ENCODE measurements at regions not wholly inside any gene's neighbourhood (a gene's known extent, or its start where the extent isn't known, plus 50 kb on each side); places are given as distances from the start of the nearest gene placed in this dataset.

GRCh38 chr3:7973006-7973405, 528.6 kb upstream of the LMCD1 start:
- Mint-ChIP-seq H3K27me3 (ENCODE audit: low read depth) (no peaks in the 10 kb centered on the region), H3K4me3 (no peak overlapping the region), H3K36me3 (ENCODE audit: low read depth) (no peaks in the 10 kb centered on the region)

DNA sequence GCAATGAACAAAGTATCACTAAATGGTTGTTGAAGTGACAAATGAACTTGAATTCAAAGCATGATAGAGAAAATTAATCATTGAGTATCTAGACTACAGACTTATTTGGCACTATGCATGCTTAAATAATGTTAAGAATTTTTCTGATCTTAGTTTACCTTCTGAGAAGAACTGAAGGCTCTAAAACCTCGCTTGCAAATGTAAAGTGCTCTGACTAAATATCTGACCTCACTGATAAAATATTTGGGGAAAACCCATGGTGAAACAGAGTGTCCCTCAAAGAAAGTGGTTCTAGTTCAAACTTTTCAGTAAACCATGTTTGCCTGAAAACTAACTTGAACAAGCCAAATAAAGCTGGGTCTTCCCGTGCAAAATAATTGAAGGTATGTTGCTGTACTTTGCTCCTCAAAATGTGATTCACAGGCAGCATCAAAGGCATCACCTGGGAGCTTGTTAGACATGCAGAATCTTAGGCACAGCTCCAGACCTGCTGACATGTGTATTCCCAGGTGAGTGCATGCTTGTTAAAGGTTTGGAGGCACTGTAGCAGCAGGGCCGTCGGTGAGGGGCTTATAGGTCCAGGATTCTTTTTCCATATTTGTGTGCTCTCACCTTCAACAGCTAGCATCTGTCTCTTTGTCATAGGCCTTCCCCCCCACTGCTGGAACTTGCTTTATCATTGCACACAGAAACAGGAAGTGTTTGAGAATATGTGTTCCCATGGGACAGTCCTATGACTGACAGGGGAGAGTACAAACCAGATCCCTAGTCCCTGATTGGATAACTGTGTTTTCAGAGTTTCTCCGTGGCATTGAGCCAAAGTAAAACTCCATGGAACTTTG, 524.2 kb upstream of the LMCD1 start:
- peaks cover 2% of the 10 kb centered on the region for H3K9me3 Mint-ChIP-seq
- H3K27me3 Mint-ChIP-seq (ENCODE audit: low read depth) = no peaks in the 10 kb centered on the region
- peak overlapping the region in 2 of 3 experiments; percentile 55 to 61 for H3K27ac Mint-ChIP-seq
- no peak overlapping the region for H3K4me3 Mint-ChIP-seq
- H3K4me1 Mint-ChIP-seq = no peaks in the 10 kb centered on the region
- TF ChIP-seq, protein P1, sequence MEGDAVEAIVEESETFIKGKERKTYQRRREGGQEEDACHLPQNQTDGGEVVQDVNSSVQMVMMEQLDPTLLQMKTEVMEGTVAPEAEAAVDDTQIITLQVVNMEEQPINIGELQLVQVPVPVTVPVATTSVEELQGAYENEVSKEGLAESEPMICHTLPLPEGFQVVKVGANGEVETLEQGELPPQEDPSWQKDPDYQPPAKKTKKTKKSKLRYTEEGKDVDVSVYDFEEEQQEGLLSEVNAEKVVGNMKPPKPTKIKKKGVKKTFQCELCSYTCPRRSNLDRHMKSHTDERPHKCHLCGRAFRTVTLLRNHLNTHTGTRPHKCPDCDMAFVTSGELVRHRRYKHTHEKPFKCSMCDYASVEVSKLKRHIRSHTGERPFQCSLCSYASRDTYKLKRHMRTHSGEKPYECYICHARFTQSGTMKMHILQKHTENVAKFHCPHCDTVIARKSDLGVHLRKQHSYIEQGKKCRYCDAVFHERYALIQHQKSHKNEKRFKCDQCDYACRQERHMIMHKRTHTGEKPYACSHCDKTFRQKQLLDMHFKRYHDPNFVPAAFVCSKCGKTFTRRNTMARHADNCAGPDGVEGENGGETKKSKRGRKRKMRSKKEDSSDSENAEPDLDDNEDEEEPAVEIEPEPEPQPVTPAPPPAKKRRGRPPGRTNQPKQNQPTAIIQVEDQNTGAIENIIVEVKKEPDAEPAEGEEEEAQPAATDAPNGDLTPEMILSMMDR (IDR thresholded peaks at IDR 0.05; ENCODE audit: unreplicated experiment in 3 of 3) = no peak
- H3K36me3 Mint-ChIP-seq (ENCODE audit: low read depth) = no peaks in the 10 kb centered on the region

More at GRCh38 chr3:7973006-7973405, 528.6 kb upstream of the LMCD1 start:
- Mint-ChIP-seq H3K4me1 (peaks cover 6% of the 10 kb centered on the region), H3K9me3 (no peaks in the 10 kb centered on the region), H3K27ac (no peak overlapping the region)
- TF ChIP-seq, protein P1 (IDR thresholded peaks at IDR 0.05; ENCODE audit: unreplicated experiment in 3 of 3) = no peak

- Mint-ChIP-seq H3K36me3 (ENCODE audit: low read depth) (no peaks in the 10 kb centered on the region), H3K9me3 (peaks cover 2% of the 10 kb centered on the region), H3K27me3 (ENCODE audit: low read depth) (no peaks in the 10 kb centered on the region), H3K4me3 (no peak overlapping the region), H3K27ac (peak overlapping the region in 2 of 3 experiments; percentile 55 to 61), H3K4me1 (no peaks in the 10 kb centered on the region)
- TF ChIP-seq, protein P1 (IDR thresholded peaks at IDR 0.05; ENCODE audit: unreplicated experiment in 3 of 3) = no peak
Observed at GRCh38 chr3:7978087-7978422, 523.6 kb upstream of the LMCD1 start.

GRCh38 chr3:7982126-7982525, 519.5 kb upstream of the LMCD1 start:
- Mint-ChIP-seq H3K27ac (no peak overlapping the region), H3K27me3 (ENCODE audit: low read depth) (no peaks in the 10 kb centered on the region), H3K4me3 (no peak overlapping the region), H3K4me1 (no peaks in the 10 kb centered on the region), H3K9me3 (peaks cover 2% of the 10 kb centered on the region), H3K36me3 (ENCODE audit: low read depth) (no peaks in the 10 kb centered on the region)
- TF ChIP-seq, protein P1 (IDR thresholded peaks at IDR 0.05; ENCODE audit: unreplicated experiment in 3 of 3) = no peak

- Mint-ChIP-seq H3K27ac (peak overlapping the region in 1 of 3 experiments; percentile 50), H3K9me3 (peaks cover 2% of the 10 kb centered on the region), H3K4me1 (peaks cover 23% of the 10 kb centered on the region), H3K4me3 (no peak overlapping the region), H3K36me3 (ENCODE audit: low read depth) (no peaks in the 10 kb centered on the region), H3K27me3 (ENCODE audit: low read depth) (peaks cover 7% of the 10 kb centered on the region)
- TF ChIP-seq, protein P1 (IDR thresholded peaks at IDR 0.05; ENCODE audit: unreplicated experiment in 3 of 3) = no peak
Observed at GRCh38 chr3:7999384-7999783, 502.2 kb upstream of the LMCD1 start.

- H3K4me3 Mint-ChIP-seq = no peak overlapping the region
- peaks cover 7% of the 10 kb centered on the region for H3K27me3 Mint-ChIP-seq (ENCODE audit: low read depth)
- H3K36me3 Mint-ChIP-seq (ENCODE audit: low read depth) = no peaks in the 10 kb centered on the region
- TF ChIP-seq, protein P1 (IDR thresholded peaks at IDR 0.05; ENCODE audit: unreplicated experiment in 3 of 3) = no peak
- no peaks in the 10 kb centered on the region for H3K9me3 Mint-ChIP-seq
- peak overlapping the region in 1 of 3 experiments; percentile 5 for H3K27ac Mint-ChIP-seq
- H3K4me1 Mint-ChIP-seq = peaks cover 23% of the 10 kb centered on the region
Observed at GRCh38 chr3:8001307-8001706, 500.3 kb upstream of the LMCD1 start.

All from nephron (organoid).